H9 (cell line): ENCODE measurements at regions not wholly inside any gene's neighbourhood (a gene's known extent, or its start where the extent isn't known, plus 50 kb on each side); places are given as distances from the start of the nearest gene placed in this dataset.

ENCODE experiments used
- DNase-seq: peaks from one replicate; pipeline ENCODE4 v3.0.0-alpha.2; 2017
- H2AFZ ChIP-seq: one replicate; pipeline ENCODE4 v1.6.1; 2013; ENCODE audit warnings: mild to moderate bottlenecking, low read length, control low read depth, moderate library complexity
- H2AK5ac ChIP-seq: 2 replicates; pipeline ENCODE4 v1.6.1; 2013; ENCODE audit warnings: low read length, control low read depth, mixed read lengths; ENCODE audit not compliant: insufficient read length
- H2BK120ac ChIP-seq: one replicate; pipeline ENCODE4 v1.6.1; 2013; ENCODE audit warnings: low read depth, mild to moderate bottlenecking, low read length, control low read depth, inconsistent platforms; ENCODE audit not compliant: poor library complexity, severe bottlenecking
- H2BK12ac ChIP-seq: 2 replicates; pipeline ENCODE4 v1.6.1; 2013; ENCODE audit warnings: low read length, control low read depth, mixed read lengths, low read depth; ENCODE audit not compliant: insufficient read length
- H2BK15ac ChIP-seq: 2 replicates; pipeline ENCODE4 v1.6.1; 2013; ENCODE audit warnings: low read depth, low read length, control low read depth
- H2BK20ac ChIP-seq: one replicate; pipeline ENCODE4 v1.6.1; 2013; ENCODE audit warnings: low read depth, mild to moderate bottlenecking, low read length, control low read depth, inconsistent platforms; ENCODE audit not compliant: poor library complexity, severe bottlenecking
- H2BK5ac ChIP-seq: 2 replicates; pipeline ENCODE4 v1.6.1; 2013; ENCODE audit warnings: low read length, control low read depth, mixed read lengths; ENCODE audit not compliant: insufficient read length
- H3K14ac ChIP-seq: 2 replicates; pipeline ENCODE4 v1.6.1; 2013; ENCODE audit warnings: low read length, control low read depth; ENCODE audit not compliant: insufficient read depth
- H3K18ac ChIP-seq: 2 replicates; pipeline ENCODE4 v1.6.1; 2013; ENCODE audit warnings: low read depth, mild to moderate bottlenecking, mixed read lengths, low read length, control low read depth; ENCODE audit not compliant: insufficient read length
- H3K23ac ChIP-seq: 2 replicates; pipeline ENCODE4 v1.6.1; 2013; ENCODE audit warnings: low read length, control low read depth, mixed read lengths, low read depth; ENCODE audit not compliant: insufficient read length
- H3K23me2 ChIP-seq: 2 replicates; pipeline ENCODE4 v1.6.1; 2013; ENCODE audit warnings: low read depth, mild to moderate bottlenecking, mixed read lengths, low read length, control low read depth; ENCODE audit not compliant: insufficient read length, poor library complexity, severe bottlenecking
- H3K27ac ChIP-seq: 2 replicates; pipeline ENCODE4 v1.5.1; 2013; ENCODE audit warnings: low read length, control low read depth, mixed read lengths, low read depth; ENCODE audit not compliant: insufficient read length
- H3K27me3 ChIP-seq: 2 replicates; pipeline ENCODE4 v1.6.1; 2013; ENCODE audit warnings: low read length, control low read depth, inconsistent platforms; ENCODE audit not compliant: insufficient read depth
- H3K4ac ChIP-seq: 2 replicates; pipeline ENCODE4 v1.6.1; 2013; ENCODE audit warnings: low read depth, mild to moderate bottlenecking, control low read depth, inconsistent platforms, low read length, moderate library complexity
- H3K4me1 ChIP-seq: 2 replicates; pipeline ENCODE4 v1.6.1; 2013; ENCODE audit warnings: low read length, control low read depth, inconsistent platforms; ENCODE audit not compliant: insufficient read depth
- H3K4me2 ChIP-seq: 2 replicates; pipeline ENCODE4 v1.6.1; 2013; ENCODE audit warnings: low read length, control low read depth, mixed read lengths; ENCODE audit not compliant: insufficient read length, insufficient read depth
- H3K56ac ChIP-seq: 2 replicates; pipeline ENCODE4 v1.6.1; 2013; ENCODE audit warnings: low read depth, mild to moderate bottlenecking, mixed read lengths, low read length, control low read depth; ENCODE audit not compliant: insufficient read length
- H3K79me1 ChIP-seq: 2 replicates; pipeline ENCODE4 v1.6.1; 2013; ENCODE audit warnings: low read depth, mild to moderate bottlenecking, moderate library complexity, low read length, control low read depth, inconsistent platforms; ENCODE audit not compliant: insufficient read depth, poor library complexity, severe bottlenecking
- H3K79me2 ChIP-seq: 2 replicates; pipeline ENCODE4 v1.6.1; 2013; ENCODE audit warnings: low read length, control low read depth, inconsistent platforms; ENCODE audit not compliant: insufficient read depth
- H3K9ac ChIP-seq: 2 replicates; pipeline ENCODE4 v1.6.1; 2013; ENCODE audit warnings: low read length, control low read depth, mixed read lengths; ENCODE audit not compliant: insufficient read length; ENCODE audit errors: extremely low read depth
- H3K9me3 ChIP-seq: one replicate; pipeline ENCODE4 v1.6.1; 2013; ENCODE audit warnings: low read depth, low read length, inconsistent platforms; ENCODE audit not compliant: control insufficient read depth
- H3T11ph ChIP-seq: one replicate; pipeline ENCODE4 v1.6.1; 2013; ENCODE audit warnings: mild to moderate bottlenecking, low read length, control low read depth, inconsistent platforms
- H4K20me1 ChIP-seq: one replicate; pipeline ENCODE4 v1.6.1; 2013; ENCODE audit not compliant: control insufficient read depth, insufficient read length, insufficient read depth
- H4K5ac ChIP-seq: 2 replicates; pipeline ENCODE4 v1.6.1; 2013; ENCODE audit warnings: low read depth, mild to moderate bottlenecking, mixed read lengths, low read length, control low read depth; ENCODE audit not compliant: insufficient read length
- H4K8ac ChIP-seq: replicated peaks from 2 replicates; pipeline ENCODE4 v1.6.1; 2013; ENCODE audit warnings: low read length, control low read depth, mixed read lengths, low read depth; ENCODE audit not compliant: insufficient read length
- H4K91ac ChIP-seq: 2 replicates; pipeline ENCODE4 v1.6.1; 2013; ENCODE audit warnings: low read depth, mild to moderate bottlenecking, moderate library complexity, mixed read lengths, low read length, control low read depth; ENCODE audit not compliant: insufficient read length
- H3K27ac Mint-ChIP-seq, 3 experiments: 2 replicates in 2 of 3; 3 replicates in 1 of 3; pipeline ENCODE4 v1.8.0; 2020 to 2021; ENCODE audit warnings: mixed read lengths in 3 of 3, mild to moderate bottlenecking in 1 of 3, moderate library complexity in 1 of 3
- H3K27me3 Mint-ChIP-seq: 2 replicates; pipeline ENCODE4 v1.8.0; 2021; ENCODE audit warnings: low read depth, mild to moderate bottlenecking, moderate library complexity, mixed read lengths
- H3K36me3 Mint-ChIP-seq, 3 experiments: 2 replicates in 2 of 3; 3 replicates in 1 of 3; pipeline ENCODE4 v1.8.0; 2020 to 2021; ENCODE audit warnings: low read depth in 3 of 3, mixed read lengths in 3 of 3; ENCODE audit not compliant: insufficient read depth in 1 of 3
- H3K4me1 Mint-ChIP-seq, 2 experiments: 2 replicates each; pipeline ENCODE4 v1.8.0; 2020; ENCODE audit warnings: mixed read lengths in 2 of 2
- H3K4me3 Mint-ChIP-seq, 2 experiments: 2 replicates in 1 of 2; 3 replicates in 1 of 2; pipeline ENCODE4 v1.8.0; 2020 to 2021; ENCODE audit warnings: mild to moderate bottlenecking in 2 of 2, mixed read lengths in 2 of 2, moderate library complexity in 1 of 2
- H3K9me3 Mint-ChIP-seq, 2 experiments: 2 replicates in 1 of 2; 3 replicates in 1 of 2; pipeline ENCODE4 v1.8.0; 2020; ENCODE audit warnings: mild to moderate bottlenecking in 2 of 2, mixed read lengths in 2 of 2, moderate library complexity in 1 of 2
- CTCF ChIP-seq: fragments of 200-600 bp; sonication (generic); conservative IDR thresholded peaks from 3 replicates; pipeline ENCODE4 v1.8.0; 2021; ENCODE audit warnings: antibody characterized with exemption, mild to moderate bottlenecking
- WGBS: extraction: QIAGEN DNeasy Blood & Tissue Kit; methylation state at CpG from one replicate; pipeline ENCODE4 v1.1.7; 2013; ENCODE audit warnings: missing lambda C conversion rate, low lambda C conversion rate, mixed read lengths; ENCODE audit not compliant: insufficient read length; ENCODE audit errors: extremely low coverage; 5-methylcytosine and 5-hydroxymethylcytosine counted together

GRCh38 chr4:124199185-124199584 lies 513.3 kb downstream of the ANKRD50 start:
- no peak overlapping the region for H3K27ac Mint-ChIP-seq
- no CpG with 5 or more reads among the region's 2 CpGs for WGBS
- Histone ChIP-seq H3K79me2 (no peaks in the 10 kb centered on the region), H2BK20ac (no peak overlapping the region), H2AK5ac (no peak overlapping the region), H4K8ac (no peak overlapping the region), H3K27ac (no peak overlapping the region), H4K20me1 (no peaks in the 10 kb centered on the region), H3K4ac (no peak overlapping the region), H3K23me2 (no peaks in the 10 kb centered on the region), H3K18ac (no peak overlapping the region), H3K9me3 (no peaks in the 10 kb centered on the region), H2BK120ac (no peak overlapping the region), H2BK5ac (no peak overlapping the region), H3K4me2 (no peak overlapping the region), H3K23ac (no peak overlapping the region), H3K9ac (no peak overlapping the region), H2AFZ (no peak overlapping the region), H3K56ac (no peak overlapping the region), H3T11ph (no peak overlapping the region), H4K91ac (no peak overlapping the region), H3K79me1 (no peaks in the 10 kb centered on the region), H4K5ac (no peak overlapping the region), H3K27me3 (no peaks in the 10 kb centered on the region), H2BK12ac (no peak overlapping the region), H3K14ac (no peak overlapping the region), H2BK15ac (no peak overlapping the region), H3K4me1 (no peaks in the 10 kb centered on the region)
- TF ChIP-seq CTCF: no peak
- H3K36me3 Mint-ChIP-seq: no peaks in the 10 kb centered on the region
- no peak for DNase-seq
- H3K27me3 Mint-ChIP-seq: no peaks in the 10 kb centered on the region
- no peaks in the 10 kb centered on the region for H3K4me1 Mint-ChIP-seq
- H3K9me3 Mint-ChIP-seq: no peaks in the 10 kb centered on the region; a peak in 2 of 5 replicates
- H3K4me3 Mint-ChIP-seq: no peak overlapping the region
